Astrocyte (in vitro differentiated cells and primary cell): ENCODE measurements at regions not wholly inside any gene's neighbourhood (a gene's known extent, or its start where the extent isn't known, plus 50 kb on each side); places are given as distances from the start of the nearest gene placed in this dataset.

Experiments used
- DNase-seq: peaks from one replicate; pipeline ENCODE4 v3.0.0-alpha.2; 2010; ENCODE audit warnings: low read depth
- FAIRE-seq: peaks from 2 replicates; lab custom pipeline; 2011; peaks lifted over from hg19 to GRCh38; lab: Jason Lieb, UNC
- H2AFZ ChIP-seq: 2 replicates; pipeline ENCODE4 v1.6.0; 2012; ENCODE audit warnings: low read depth, low read length, inconsistent platforms
- H3K27ac ChIP-seq: 2 replicates; pipeline ENCODE4 v1.5.1; 2011; ENCODE audit warnings: low read depth, low read length, inconsistent platforms
- H3K27me3 ChIP-seq: 2 replicates; pipeline ENCODE4 v1.6.0; 2011; ENCODE audit warnings: low read length, inconsistent platforms; ENCODE audit not compliant: insufficient read depth
- H3K36me3 ChIP-seq: 2 replicates; pipeline ENCODE4 v1.5.1; 2011; ENCODE audit warnings: low read length, inconsistent platforms; ENCODE audit not compliant: insufficient read depth
- H3K4me1 ChIP-seq: 2 replicates; pipeline ENCODE4 v1.5.1; 2011; ENCODE audit warnings: low read length, inconsistent platforms; ENCODE audit not compliant: insufficient read depth
- H3K4me2 ChIP-seq: 2 replicates; pipeline ENCODE4 v1.6.0; 2012; ENCODE audit warnings: low read length, inconsistent platforms
- H3K4me3 ChIP-seq: 2 replicates; pipeline ENCODE4 v1.5.1; 2011; ENCODE audit warnings: low read depth, mild to moderate bottlenecking, low read length, inconsistent platforms; ENCODE audit not compliant: insufficient read depth
- H3K79me2 ChIP-seq: 2 replicates; pipeline ENCODE4 v1.6.0; 2012; ENCODE audit warnings: mild to moderate bottlenecking, low read length, inconsistent platforms; ENCODE audit not compliant: insufficient read depth
- H3K9ac ChIP-seq: 2 replicates; pipeline ENCODE4 v1.6.0; 2012; ENCODE audit warnings: mild to moderate bottlenecking, low read length, inconsistent platforms
- H3K9me3 ChIP-seq: 2 replicates; pipeline ENCODE4 v1.5.1; 2012; ENCODE audit warnings: low read depth, mild to moderate bottlenecking, low read length, inconsistent platforms; ENCODE audit not compliant: insufficient read depth
- H4K20me1 ChIP-seq: 2 replicates; pipeline ENCODE4 v1.6.0; 2012; ENCODE audit warnings: low read length, inconsistent platforms; ENCODE audit not compliant: insufficient read depth
- H3K27ac Mint-ChIP-seq: one replicate; pipeline ENCODE4 v1.8.0; 2021; ENCODE audit warnings: mild to moderate bottlenecking, mixed read lengths; ENCODE audit not compliant: unreplicated experiment
- H3K27me3 Mint-ChIP-seq: one replicate; pipeline ENCODE4 v1.8.0; 2021; ENCODE audit warnings: low read depth, mixed read lengths; ENCODE audit not compliant: unreplicated experiment
- H3K36me3 Mint-ChIP-seq: one replicate; pipeline ENCODE4 v1.8.0; 2021; ENCODE audit warnings: low read depth, mixed read lengths; ENCODE audit not compliant: unreplicated experiment
- H3K4me1 Mint-ChIP-seq: one replicate; pipeline ENCODE4 v1.8.0; 2021; ENCODE audit warnings: low read depth, mixed read lengths; ENCODE audit not compliant: unreplicated experiment
- H3K4me3 Mint-ChIP-seq: one replicate; pipeline ENCODE4 v1.8.0; 2021; ENCODE audit warnings: mild to moderate bottlenecking, moderate library complexity, mixed read lengths; ENCODE audit not compliant: unreplicated experiment
- H3K9me3 Mint-ChIP-seq: one replicate; pipeline ENCODE4 v1.8.0; 2021; ENCODE audit warnings: mild to moderate bottlenecking, mixed read lengths; ENCODE audit not compliant: unreplicated experiment
- EZH2 ChIP-seq: IDR thresholded peaks from 2 replicates; pipeline ENCODE4 v1.6.1; 2012; ENCODE audit warnings: mild to moderate bottlenecking, low read length, inconsistent platforms; ENCODE audit not compliant: insufficient read depth
- TF ChIP-seq, protein P1 (sequence below): IDR thresholded peaks from 2 replicates; pipeline ENCODE4 v1.5.1; 2011; ENCODE audit warnings: low read depth, mild to moderate bottlenecking, inconsistent platforms, low read length, moderate library complexity; ENCODE audit not compliant: insufficient read depth

DNA sequence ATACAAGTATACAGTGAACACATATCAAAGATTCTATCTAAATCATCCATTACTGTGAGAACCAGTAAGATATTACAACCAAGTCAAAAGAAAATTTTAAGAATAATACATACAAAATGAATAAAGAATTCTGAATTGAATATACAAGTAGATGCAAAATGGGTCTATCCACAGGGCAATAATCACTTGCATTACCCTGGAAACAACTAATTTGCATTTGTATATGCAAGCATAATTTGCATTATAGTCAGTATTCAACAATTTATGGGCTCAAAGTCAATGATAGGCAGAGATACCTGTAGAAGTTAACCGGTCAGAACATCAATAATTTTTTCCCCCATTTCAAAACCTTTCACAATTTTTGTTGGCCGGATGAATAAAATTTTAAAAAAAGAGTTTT, 512.2 kb upstream of the ALCAM start:
- H3K4me2 ChIP-seq, result no peak overlapping the region
- no peaks in the 10 kb centered on the region for H3K27me3 Mint-ChIP-seq

GRCh38 chr3:104855702-104856101, 511.0 kb upstream of the ALCAM start:
- Histone ChIP-seq H4K20me1 (no peaks in the 10 kb centered on the region), H3K27ac (no peak overlapping the region), H3K4me1 (no peaks in the 10 kb centered on the region), H3K4me3 (no peak overlapping the region), H3K9ac (no peak overlapping the region), H3K27me3 (no peaks in the 10 kb centered on the region), H3K79me2 (no peaks in the 10 kb centered on the region), H3K9me3 (no peaks in the 10 kb centered on the region), H3K4me2 (no peak overlapping the region), H2AFZ (no peak overlapping the region), H3K36me3 (no peaks in the 10 kb centered on the region)
- H3K4me3 Mint-ChIP-seq, result no peak overlapping the region
- H3K27ac Mint-ChIP-seq, result no peak overlapping the region
- no peaks in the 10 kb centered on the region for H3K36me3 Mint-ChIP-seq
- DNase-seq (no peak), FAIRE-seq (no peak)
- H3K9me3 Mint-ChIP-seq, result no peaks in the 10 kb centered on the region
- no peaks in the 10 kb centered on the region for H3K27me3 Mint-ChIP-seq
- TF ChIP-seq, protein P1, sequence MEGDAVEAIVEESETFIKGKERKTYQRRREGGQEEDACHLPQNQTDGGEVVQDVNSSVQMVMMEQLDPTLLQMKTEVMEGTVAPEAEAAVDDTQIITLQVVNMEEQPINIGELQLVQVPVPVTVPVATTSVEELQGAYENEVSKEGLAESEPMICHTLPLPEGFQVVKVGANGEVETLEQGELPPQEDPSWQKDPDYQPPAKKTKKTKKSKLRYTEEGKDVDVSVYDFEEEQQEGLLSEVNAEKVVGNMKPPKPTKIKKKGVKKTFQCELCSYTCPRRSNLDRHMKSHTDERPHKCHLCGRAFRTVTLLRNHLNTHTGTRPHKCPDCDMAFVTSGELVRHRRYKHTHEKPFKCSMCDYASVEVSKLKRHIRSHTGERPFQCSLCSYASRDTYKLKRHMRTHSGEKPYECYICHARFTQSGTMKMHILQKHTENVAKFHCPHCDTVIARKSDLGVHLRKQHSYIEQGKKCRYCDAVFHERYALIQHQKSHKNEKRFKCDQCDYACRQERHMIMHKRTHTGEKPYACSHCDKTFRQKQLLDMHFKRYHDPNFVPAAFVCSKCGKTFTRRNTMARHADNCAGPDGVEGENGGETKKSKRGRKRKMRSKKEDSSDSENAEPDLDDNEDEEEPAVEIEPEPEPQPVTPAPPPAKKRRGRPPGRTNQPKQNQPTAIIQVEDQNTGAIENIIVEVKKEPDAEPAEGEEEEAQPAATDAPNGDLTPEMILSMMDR, result no peak
- TF ChIP-seq EZH2, result no peak
- H3K4me1 Mint-ChIP-seq, result peaks cover 5% of the 10 kb centered on the region

More for the DNA sequence above, 512.2 kb upstream of the ALCAM start:
- FAIRE-seq (no peak), DNase-seq (no peak)
- Histone ChIP-seq H2AFZ (no peak overlapping the region), H4K20me1 (no peaks in the 10 kb centered on the region), H3K79me2 (no peaks in the 10 kb centered on the region), H3K27ac (no peak overlapping the region), H3K9me3 (no peaks in the 10 kb centered on the region), H3K27me3 (no peaks in the 10 kb centered on the region), H3K9ac (no peak overlapping the region), H3K4me3 (no peak overlapping the region), H3K36me3 (no peaks in the 10 kb centered on the region), H3K4me1 (no peaks in the 10 kb centered on the region)
- H3K4me3 Mint-ChIP-seq, result no peak overlapping the region
- H3K27ac Mint-ChIP-seq, result no peak overlapping the region
- no peaks in the 10 kb centered on the region for H3K36me3 Mint-ChIP-seq
- H3K9me3 Mint-ChIP-seq, result no peaks in the 10 kb centered on the region
- H3K4me1 Mint-ChIP-seq, result peaks cover 5% of the 10 kb centered on the region
- TF ChIP-seq, protein P1, result no peak
- TF ChIP-seq EZH2, result no peak

DNA sequence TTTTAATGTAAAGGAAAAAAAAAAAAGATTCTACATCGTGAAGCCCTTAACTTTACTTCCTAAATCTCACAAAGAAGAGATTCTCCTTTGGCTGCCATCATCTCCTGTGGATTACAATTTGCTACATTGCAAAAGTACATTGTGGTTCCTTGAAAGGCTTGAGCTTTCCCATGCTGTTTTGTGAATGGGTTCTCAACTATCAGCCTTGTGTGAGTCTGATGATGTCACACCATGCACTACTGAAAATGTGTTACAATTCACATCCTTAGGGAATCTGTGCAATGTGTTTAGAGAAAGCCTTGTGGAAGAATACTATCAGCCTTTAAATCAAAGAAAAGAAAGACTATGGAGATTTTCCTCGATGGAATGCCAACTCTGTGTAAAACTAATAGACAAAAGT, 510.0 kb upstream of the ALCAM start:
- no peak overlapping the region for H2AFZ ChIP-seq
- Mint-ChIP-seq H3K36me3 (no peaks in the 10 kb centered on the region), H3K27ac (no peak overlapping the region)

More for the DNA sequence above, 510.0 kb upstream of the ALCAM start:
- Mint-ChIP-seq H3K4me3 (no peak overlapping the region), H3K4me1 (peaks cover 5% of the 10 kb centered on the region), H3K9me3 (no peaks in the 10 kb centered on the region), H3K27me3 (no peaks in the 10 kb centered on the region)
- Histone ChIP-seq H3K27me3 (no peaks in the 10 kb centered on the region), H4K20me1 (no peaks in the 10 kb centered on the region), H3K4me2 (no peak overlapping the region), H3K4me3 (no peak overlapping the region), H3K9me3 (no peaks in the 10 kb centered on the region), H3K9ac (no peak overlapping the region), H3K27ac (no peak overlapping the region), H3K4me1 (no peaks in the 10 kb centered on the region), H3K79me2 (no peaks in the 10 kb centered on the region), H3K36me3 (no peaks in the 10 kb centered on the region)
- FAIRE-seq (no peak), DNase-seq (no peak)
- TF ChIP-seq EZH2, result no peak
- TF ChIP-seq, protein P1, result no peak
